GM18507 (cell line): ENCODE measurements at regions not wholly inside any gene's neighbourhood (a gene's known extent, or its start where the extent isn't known, plus 50 kb on each side); places are given as distances from the start of the nearest gene placed in this dataset.

Experiments
- DNase-seq: peaks from one replicate; pipeline ENCODE4 v3.0.0; 2011; ENCODE audit warnings: low read depth; ENCODE audit not compliant: insufficient read length; ENCODE audit errors: extremely low spot score
- FAIRE-seq: peaks from 2 replicates; lab custom pipeline; 2011; peaks lifted over from hg19 to GRCh38; lab: Jason Lieb, UNC

DNA sequence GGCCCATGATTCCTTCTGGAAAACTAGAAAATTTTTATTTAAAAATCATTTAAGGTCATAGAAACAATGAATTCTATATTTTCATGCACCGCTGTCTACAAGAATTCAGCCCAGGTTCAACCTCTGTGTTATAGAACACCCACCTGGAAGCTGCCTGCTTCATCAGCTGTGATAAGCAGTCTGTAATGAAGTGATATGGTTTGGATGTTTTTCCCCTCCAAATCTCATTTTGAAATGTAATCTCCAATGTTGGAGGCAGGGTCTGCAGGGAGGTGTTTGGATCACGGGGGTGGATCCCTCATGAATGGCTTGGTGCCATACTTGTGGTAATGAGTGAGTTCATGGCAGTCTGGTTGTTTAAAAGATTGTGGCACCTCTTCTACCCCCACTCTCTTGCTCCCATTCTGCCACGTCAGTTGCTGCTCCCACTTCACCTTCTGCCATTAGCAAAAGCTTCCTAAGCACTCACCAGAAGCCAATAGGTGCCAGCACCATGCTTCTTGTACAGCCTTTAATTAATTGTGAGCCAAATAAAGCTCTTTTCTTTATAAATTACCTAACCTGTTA, 55.6 kb downstream of the MRPL32 start:
- DNase-seq (no peak), FAIRE-seq (no peak)

DNA sequence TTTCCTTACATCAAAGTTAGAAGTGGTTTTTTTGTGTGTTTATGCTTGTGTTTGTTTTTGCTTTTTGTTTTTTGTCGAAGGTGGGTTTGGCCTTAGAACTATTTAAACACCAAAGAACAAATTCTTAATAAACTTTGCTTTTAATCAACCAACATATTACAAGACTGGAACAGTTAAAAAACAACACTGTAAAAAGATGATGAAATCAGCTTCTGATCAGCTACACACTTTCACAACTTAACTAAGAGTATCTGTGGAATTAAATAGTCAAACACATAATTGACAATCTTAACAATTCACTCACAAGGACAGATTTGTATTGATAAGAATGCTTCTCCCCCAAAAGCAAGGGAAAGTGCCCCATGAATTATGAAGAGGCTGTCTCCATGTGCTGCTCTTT, 58.8 kb downstream of the MRPL32 start:
- DNase-seq = no peak
- no peak for FAIRE-seq

- no peak for FAIRE-seq
- DNase-seq = no peak
Observed at GRCh38 chr7:42991913-42992591, 59.9 kb downstream of the MRPL32 start.

GRCh38 chr7:42993038-42993437, 60.9 kb downstream of the MRPL32 start:
- DNase-seq = no peak

DNA sequence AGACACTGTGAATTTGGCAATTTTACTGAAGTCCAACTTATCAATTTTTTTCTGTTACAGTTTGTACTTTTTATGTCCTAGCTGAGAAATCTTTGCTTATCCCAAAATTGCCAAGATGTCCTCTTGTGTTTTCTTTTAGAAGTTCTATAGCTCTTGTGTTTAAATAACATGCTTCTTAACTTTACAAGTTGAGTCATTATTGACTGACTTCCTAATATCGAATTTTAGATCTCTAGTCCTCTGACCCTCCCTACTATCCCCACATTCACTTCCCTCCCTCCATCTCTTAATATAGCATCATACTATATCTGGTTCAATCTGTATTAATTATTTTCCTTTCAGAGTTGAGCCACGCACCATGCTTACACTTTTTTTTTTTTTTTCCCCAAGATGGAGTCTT, 61.9 kb downstream of the MRPL32 start:
- no peak for DNase-seq
- no peak for FAIRE-seq

More at GRCh38 chr7:42993038-42993437, 60.9 kb downstream of the MRPL32 start:
- FAIRE-seq = no peak

GRCh38 chr7:42997611-42998010, 65.4 kb downstream of the MRPL32 start:
- DNase-seq (no peak), FAIRE-seq (no peak)

GRCh38 chr7:43004082-43004481, 71.9 kb downstream of the MRPL32 start:
- FAIRE-seq (no peak), DNase-seq (no peak)

GRCh38 chr7:43006008-43006407, 73.8 kb downstream of the MRPL32 start:
- DNase-seq = no peak
- no peak for FAIRE-seq

GRCh38 chr7:43010061-43010460, 77.9 kb downstream of the MRPL32 start:
- DNase-seq = no peak
- FAIRE-seq = no peak

- FAIRE-seq = peak; percentile 24
- DNase-seq = no peak
Observed at GRCh38 chr7:43011879-43012278, 79.7 kb downstream of the MRPL32 start.

- no peak for DNase-seq
- no peak for FAIRE-seq
Observed at GRCh38 chr7:43014406-43014805, 82.2 kb downstream of the MRPL32 start.

- FAIRE-seq = no peak
- no peak for DNase-seq
Observed at GRCh38 chr7:43015301-43015700, 83.1 kb downstream of the MRPL32 start.

DNA sequence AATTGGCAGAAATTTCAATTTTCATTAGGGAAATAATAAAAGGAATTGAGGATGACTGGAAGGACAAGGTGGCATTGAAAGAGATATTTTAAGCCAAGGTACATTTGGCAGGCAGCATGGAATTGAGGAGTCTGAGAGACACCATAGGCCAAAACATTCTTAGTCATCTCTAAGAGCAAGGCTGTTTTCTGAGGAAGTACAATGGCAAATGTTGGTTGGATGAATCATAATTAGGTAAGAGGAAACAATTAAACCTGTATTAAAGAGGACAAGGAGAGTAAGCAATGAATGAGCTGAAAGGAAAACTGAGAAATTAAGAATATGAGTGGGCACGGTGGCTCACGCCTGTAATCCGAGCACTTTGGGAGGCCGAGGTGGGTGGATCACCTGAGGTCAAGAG, 86.3 kb downstream of the MRPL32 start:
- no peak for DNase-seq
- FAIRE-seq = no peak

DNA sequence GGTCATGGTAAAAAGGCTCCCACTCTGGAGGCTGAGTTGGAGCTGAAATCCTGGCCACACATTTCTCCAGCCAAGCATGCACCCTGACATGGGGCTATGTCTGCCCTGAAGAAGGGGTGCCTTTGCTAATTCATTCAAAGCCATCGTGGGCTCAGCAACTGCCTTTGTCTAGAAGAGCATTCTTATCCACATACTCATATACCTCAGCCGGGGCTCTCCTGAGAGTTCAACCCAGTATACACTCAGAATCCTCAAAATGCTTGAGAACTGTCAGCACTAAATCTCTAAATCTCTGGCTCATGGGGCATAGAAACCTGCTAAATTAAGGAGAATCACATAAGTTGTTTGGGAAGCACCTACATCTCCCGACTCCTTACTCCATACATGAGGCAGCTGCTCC, 89.3 kb downstream of the MRPL32 start:
- DNase-seq (no peak), FAIRE-seq (no peak)

DNA sequence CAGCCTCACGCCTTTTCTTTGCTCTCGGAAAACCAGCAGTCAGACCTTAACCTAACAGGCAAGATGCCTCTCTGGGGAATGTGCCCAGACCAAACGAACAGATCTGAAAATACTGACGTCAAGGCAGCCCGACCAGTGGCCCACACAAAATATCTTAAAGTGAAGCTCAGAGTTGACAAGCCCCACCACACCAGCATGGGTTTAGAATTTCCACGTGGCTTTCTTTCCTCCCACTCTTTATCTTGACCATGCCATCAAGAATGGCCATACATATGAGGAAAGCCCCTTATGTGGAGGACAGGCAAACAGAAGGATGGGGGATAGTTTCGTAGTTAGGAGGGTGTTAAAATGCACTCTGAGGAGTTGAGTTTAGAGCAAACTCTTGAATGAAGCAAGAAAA, 89.8 kb downstream of the MRPL32 start:
- FAIRE-seq = no peak
- no peak for DNase-seq

DNA sequence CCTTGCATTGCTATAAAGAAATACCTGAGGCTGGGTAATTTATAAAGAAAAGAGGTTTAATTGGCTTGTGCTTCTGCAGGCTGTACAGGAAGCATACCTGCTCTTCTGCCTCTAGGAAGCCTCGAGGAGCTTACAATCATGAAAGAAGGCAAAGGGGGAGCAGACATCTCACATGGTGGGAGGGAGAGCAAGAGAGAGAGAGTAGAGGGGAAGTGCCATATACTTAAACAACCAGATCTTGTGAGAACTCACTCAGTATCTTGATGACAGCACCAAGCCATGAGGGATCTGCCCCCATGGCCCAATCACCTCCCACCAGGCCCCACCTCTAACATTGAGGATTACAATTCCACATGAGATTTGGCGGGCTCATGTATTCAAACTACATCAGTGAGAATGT, 79.1 kb upstream of the HECW1 start:
- DNase-seq (no peak), FAIRE-seq (no peak)

- FAIRE-seq (no peak), DNase-seq (no peak)
Observed at GRCh38 chr7:43034535-43035002, 77.9 kb upstream of the HECW1 start.

GRCh38 chr7:43037531-43037930, 74.9 kb upstream of the HECW1 start:
- FAIRE-seq (no peak), DNase-seq (no peak)

DNA sequence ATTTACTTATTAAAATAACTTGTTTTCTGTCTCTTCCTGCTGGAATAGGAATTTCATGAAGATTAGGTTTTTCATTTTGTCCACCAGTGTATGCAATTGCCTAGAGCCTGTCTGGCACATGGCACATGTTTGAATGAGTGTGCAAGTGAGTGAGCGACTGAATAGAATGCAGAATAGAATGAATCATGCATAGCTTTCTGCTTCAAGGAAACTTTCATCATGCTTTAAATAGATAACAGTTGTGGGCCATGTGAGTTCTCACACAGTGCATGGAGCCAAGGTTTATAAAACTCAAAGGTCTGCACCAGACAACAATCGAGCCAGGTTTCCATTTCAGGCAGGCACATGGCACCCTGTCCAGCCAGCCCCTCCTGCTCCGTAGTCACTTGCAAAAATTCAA, 74.2 kb upstream of the HECW1 start:
- FAIRE-seq (no peak), DNase-seq (no peak)

DNA sequence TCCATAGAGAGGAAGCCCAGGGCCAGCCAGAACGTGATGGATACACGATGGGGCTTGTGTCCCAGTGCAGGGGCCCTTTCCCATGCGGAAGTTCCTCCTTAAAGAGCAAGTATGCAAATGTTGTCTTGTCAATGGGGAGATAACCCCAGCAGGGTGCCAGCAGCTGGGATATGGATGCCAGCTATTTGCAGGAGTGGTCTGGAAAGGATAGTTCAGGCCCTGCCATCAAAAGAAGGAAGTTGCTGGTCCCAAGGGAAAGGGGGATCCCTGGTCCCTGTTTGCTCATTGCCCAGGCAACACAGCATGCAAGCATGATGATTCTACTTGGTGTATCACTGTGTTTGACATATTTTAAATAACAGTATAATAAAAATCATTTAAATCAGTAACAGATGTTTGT, 73.1 kb upstream of the HECW1 start:
- FAIRE-seq (no peak), DNase-seq (no peak)

- no peak for DNase-seq
- no peak for FAIRE-seq
Observed at GRCh38 chr7:43040461-43040860, 72.0 kb upstream of the HECW1 start.

DNA sequence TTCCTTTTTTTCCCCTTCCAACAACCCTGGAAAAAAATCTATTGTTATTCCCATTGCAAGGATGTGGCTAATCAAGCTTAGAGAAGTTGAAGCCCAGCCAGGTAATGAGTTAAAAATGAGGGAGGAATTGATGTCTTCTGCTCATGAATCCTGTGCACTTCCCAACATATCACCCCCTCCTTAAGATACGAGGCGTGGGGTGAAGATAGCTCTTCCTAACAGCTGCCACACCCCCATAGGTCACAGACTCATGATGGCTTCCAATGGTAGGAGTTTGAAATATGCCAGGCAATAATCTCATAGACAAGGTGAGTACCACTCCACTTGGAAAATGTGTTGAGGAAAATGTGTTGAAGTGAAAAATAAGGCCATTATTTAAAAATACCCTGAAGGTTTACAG, 71.3 kb upstream of the HECW1 start:
- DNase-seq (no peak), FAIRE-seq (no peak)
